ENCODE measurements at regions not wholly inside any gene's neighbourhood (a gene's known extent, or its start where the extent isn't known, plus 50 kb on each side); places are given as distances from the start of the nearest gene placed in this dataset.

DNA sequence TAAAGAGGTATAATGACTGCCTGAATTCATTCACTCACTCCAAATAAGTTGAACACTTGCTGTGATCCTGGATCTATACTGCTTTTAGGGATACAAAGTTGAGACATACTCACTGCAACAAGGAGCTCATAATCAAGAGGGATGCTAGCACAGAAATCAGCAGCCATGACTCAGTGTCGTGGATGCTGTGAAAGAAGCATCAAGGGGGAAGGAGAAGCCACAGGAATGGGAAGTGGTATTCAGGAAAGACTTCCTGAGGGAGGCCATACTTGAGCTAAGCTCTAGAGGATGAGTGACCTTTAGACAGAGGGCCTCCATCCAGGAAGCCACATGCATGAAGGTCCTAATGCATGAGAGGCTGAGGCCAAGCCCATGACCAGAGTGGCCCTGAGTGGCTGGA lies 245.7 kb upstream of the RORA start:
- no peak for TF ChIP-seq ZBTB49 (CRISPR knock-in tag; IDR thresholded peaks at IDR 0.05; ENCODE audit: borderline replicate concordance)
- TF ChIP-seq CEBPB (tag; IDR thresholded peaks at IDR 0.05) = no peak
- TF ChIP-seq, protein P1, sequence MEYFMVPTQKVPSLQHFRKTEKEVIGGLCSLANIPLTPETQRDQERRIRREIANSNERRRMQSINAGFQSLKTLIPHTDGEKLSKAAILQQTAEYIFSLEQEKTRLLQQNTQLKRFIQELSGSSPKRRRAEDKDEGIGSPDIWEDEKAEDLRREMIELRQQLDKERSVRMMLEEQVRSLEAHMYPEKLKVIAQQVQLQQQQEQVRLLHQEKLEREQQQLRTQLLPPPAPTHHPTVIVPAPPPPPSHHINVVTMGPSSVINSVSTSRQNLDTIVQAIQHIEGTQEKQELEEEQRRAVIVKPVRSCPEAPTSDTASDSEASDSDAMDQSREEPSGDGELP (CRISPR knock-in tag; IDR thresholded peaks at IDR 0.05; ENCODE audit: borderline replicate concordance) = no peak
- no peak for TF ChIP-seq CBX8 (IDR thresholded peaks at IDR 0.05; ENCODE audit: borderline replicate concordance, extremely low read depth, low read depth, low read length, poor library complexity, severe bottlenecking)
- TF ChIP-seq POLR2AphosphoS5 (IDR thresholded peaks at IDR 0.05; ENCODE audit: control insufficient read depth, insufficient read depth, low read depth, low read length) = no peak
- TF ChIP-seq NR2F6 (CRISPR knock-in tag; IDR thresholded peaks at IDR 0.05) = no peak
- TF ChIP-seq, protein P2, sequence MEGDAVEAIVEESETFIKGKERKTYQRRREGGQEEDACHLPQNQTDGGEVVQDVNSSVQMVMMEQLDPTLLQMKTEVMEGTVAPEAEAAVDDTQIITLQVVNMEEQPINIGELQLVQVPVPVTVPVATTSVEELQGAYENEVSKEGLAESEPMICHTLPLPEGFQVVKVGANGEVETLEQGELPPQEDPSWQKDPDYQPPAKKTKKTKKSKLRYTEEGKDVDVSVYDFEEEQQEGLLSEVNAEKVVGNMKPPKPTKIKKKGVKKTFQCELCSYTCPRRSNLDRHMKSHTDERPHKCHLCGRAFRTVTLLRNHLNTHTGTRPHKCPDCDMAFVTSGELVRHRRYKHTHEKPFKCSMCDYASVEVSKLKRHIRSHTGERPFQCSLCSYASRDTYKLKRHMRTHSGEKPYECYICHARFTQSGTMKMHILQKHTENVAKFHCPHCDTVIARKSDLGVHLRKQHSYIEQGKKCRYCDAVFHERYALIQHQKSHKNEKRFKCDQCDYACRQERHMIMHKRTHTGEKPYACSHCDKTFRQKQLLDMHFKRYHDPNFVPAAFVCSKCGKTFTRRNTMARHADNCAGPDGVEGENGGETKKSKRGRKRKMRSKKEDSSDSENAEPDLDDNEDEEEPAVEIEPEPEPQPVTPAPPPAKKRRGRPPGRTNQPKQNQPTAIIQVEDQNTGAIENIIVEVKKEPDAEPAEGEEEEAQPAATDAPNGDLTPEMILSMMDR (IDR thresholded peaks at IDR 0.05 in 2 of 3, conservative IDR thresholded peaks at IDR 0.05 in 1 of 3; ENCODE audit: insufficient read depth in 2 of 3, low read depth in 1 of 3, low read length in 3 of 3) = no peak
- TF ChIP-seq YY1 (IDR thresholded peaks at IDR 0.05; ENCODE audit: borderline replicate concordance in 1 of 3, control insufficient read depth in 1 of 3, extremely low read depth in 1 of 3, insufficient read depth in 3 of 3, insufficient read length in 1 of 3, insufficient replicate concordance in 2 of 3, low read depth in 1 of 3, low read length in 2 of 3) = no peak
- TF ChIP-seq FOXM1 (IDR thresholded peaks at IDR 0.05; ENCODE audit: low read depth) = no peak
- no peak for TF ChIP-seq FOXM1 (CRISPR knock-in tag; IDR thresholded peaks at IDR 0.05; ENCODE audit: low read depth)
- no peak for TF ChIP-seq HNRNPLL (IDR thresholded peaks at IDR 0.05; ENCODE audit: low read depth, low read length, poor library complexity, severe bottlenecking)

Data from K562 (cell line).